ENCODE measurements at regions not wholly inside any gene's neighbourhood (a gene's known extent, or its start where the extent isn't known, plus 50 kb on each side); places are given as distances from the start of the nearest gene placed in this dataset.
"Not testable (repeated sequence)": the region's sequence is repeated elsewhere in the genome, so short reads cannot be mapped to it uniquely, and the experiment has no call there.

DNA sequence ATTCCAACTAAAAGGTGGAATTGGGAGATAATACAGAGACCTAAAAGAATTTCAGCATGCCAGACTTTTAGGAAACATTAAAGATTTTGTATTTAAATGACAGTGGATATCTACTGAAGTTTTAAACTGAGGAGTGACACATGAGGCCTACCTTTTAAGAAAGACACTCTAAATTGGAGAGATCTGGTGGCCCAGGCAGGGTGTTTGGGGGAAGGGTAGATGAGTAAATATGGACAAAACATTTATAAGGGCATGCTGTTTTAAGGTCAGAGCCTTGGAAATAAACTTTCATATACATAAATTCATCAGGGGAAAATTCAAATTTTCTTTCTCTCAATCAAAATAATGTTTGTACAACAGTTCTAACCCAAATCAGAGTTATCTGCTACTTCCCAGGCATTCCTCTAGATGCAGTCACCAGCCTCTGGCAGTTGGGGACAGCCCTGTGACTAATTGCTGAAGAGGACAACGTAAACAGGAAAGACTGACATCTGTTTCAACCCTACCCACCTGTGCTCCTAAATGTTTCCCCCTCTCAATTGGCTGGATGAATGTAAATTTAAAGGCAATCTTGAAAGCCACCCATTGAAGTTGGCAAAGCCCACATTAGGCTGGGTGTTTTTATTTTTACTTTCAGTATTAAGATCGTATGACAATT lies 1646.9 kb upstream of the ADGRL3 start:
- peak overlapping the region in 1 of 2 donors; percentile 34 for H3K4me3 ChIP-seq (replicated peaks in 1 of 2; ENCODE audit: low read depth in 2 of 2, low read length in 2 of 2)
- TF ChIP-seq, protein P1, sequence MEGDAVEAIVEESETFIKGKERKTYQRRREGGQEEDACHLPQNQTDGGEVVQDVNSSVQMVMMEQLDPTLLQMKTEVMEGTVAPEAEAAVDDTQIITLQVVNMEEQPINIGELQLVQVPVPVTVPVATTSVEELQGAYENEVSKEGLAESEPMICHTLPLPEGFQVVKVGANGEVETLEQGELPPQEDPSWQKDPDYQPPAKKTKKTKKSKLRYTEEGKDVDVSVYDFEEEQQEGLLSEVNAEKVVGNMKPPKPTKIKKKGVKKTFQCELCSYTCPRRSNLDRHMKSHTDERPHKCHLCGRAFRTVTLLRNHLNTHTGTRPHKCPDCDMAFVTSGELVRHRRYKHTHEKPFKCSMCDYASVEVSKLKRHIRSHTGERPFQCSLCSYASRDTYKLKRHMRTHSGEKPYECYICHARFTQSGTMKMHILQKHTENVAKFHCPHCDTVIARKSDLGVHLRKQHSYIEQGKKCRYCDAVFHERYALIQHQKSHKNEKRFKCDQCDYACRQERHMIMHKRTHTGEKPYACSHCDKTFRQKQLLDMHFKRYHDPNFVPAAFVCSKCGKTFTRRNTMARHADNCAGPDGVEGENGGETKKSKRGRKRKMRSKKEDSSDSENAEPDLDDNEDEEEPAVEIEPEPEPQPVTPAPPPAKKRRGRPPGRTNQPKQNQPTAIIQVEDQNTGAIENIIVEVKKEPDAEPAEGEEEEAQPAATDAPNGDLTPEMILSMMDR (IDR thresholded peaks at IDR 0.05; ENCODE audit: low read depth, low read length) = no peak
- peak; percentile 0 to 71 for DNase-seq (ENCODE audit: low read depth in 2 of 2)

DNA sequence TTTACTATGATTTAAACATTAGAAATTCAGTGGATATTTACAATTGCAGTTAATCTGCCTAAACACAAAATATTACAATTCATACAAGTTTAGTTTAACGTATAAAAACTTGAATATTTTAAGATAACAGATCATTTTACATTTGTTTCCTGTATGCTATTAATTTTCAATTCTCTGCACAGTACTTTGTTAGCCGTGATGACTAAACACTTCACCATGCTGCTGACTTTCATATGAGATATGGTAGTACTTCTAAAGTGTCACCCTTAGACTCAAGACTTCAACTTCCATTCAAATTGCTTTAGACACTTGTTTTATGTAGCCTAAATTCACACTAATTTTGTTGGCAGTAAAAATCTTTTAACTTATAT lies 1646.4 kb upstream of the ADGRL3 start:
- DNase-seq (ENCODE audit: low read depth in 2 of 2) = peak; percentile 6 to 70
- H3K4me3 ChIP-seq (replicated peaks in 1 of 2; ENCODE audit: low read depth in 2 of 2, low read length in 2 of 2) = peak overlapping the region in 1 of 2 donors; percentile 34

DNA sequence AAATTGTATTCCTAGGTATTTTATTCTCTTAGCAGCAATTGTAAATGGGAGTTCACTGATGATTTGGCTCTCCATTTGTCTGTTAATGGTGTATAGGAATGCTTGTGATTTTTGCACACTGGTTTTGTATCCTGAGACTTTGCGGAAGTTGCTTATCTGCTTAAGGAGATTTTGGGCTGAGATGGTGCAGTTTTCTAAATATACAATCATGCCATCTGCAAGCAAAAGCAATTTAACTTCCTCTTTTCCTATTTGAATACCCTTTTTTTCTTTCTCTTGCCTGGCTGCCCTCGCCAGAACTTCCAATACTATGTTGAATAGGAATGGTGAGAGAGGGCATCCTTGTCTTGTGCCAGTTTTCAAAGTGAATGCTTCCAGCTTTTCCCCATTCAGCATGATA lies 1643.9 kb upstream of the ADGRL3 start:
- H3K4me3 ChIP-seq (replicated peaks in 1 of 2; ENCODE audit: low read depth in 2 of 2, low read length in 2 of 2); DNase-seq (ENCODE audit: low read depth in 2 of 2): not testable (repeated sequence)

More for the DNA sequence above, 1646.4 kb upstream of the ADGRL3 start:
- TF ChIP-seq, protein P1 (IDR thresholded peaks at IDR 0.05; ENCODE audit: low read depth, low read length) = no peak

DNA sequence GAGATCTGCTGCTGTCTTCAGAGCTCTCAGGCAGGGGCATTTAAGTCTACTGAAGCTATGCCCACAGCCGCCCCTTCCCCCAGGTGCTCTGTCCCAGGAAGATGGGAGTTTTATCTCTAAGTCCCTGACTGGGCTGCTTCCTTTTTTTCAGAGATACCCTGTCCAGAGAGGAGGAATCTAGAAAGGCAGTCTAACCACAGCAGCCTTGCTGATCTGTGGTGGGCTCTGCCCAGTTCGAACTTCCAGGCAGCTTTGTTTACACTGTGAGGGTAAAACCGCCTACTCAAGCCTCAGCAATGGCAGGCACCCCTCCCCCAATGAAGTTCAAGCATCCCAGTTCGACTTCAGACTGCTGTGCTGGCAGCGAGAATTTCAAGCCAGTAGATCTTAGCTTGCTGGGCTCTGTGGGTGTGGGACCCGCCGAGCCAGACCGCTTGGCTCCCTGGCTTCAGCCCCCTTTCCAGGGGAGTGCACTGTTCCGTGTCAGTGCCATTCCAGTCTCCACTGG lies 1639.9 kb upstream of the ADGRL3 start:
- H3K4me3 ChIP-seq (replicated peaks in 1 of 2; ENCODE audit: low read depth in 2 of 2, low read length in 2 of 2) = not testable (repeated sequence)

DNA sequence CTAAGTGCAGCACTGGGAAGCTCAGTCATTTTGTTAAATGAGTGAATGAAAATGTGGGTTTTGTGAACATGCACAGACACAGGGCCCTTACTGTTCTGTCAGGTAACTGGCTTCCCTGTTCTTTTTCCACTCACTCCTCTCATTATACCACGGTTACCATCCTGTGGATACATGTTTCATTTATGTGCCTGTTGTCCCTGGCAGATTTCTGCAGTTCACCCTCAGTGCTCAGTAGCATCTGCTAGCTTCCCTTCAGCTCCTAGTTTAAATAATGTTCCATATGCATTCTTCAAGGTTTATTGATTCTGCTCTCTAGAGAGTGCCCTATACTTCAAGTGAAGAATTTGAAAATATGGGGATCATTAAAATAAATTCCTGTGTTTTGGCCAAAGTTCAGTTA lies 1634.3 kb upstream of the ADGRL3 start:
- no peak for DNase-seq (ENCODE audit: low read depth in 2 of 2)
- no peak overlapping the region for H3K4me3 ChIP-seq (replicated peaks in 1 of 2; ENCODE audit: low read depth in 2 of 2, low read length in 2 of 2)
- TF ChIP-seq, protein P1 (IDR thresholded peaks at IDR 0.05; ENCODE audit: low read depth, low read length) = no peak

More for the DNA sequence above, 1639.9 kb upstream of the ADGRL3 start:
- DNase-seq (ENCODE audit: low read depth in 2 of 2) = not testable (repeated sequence)

DNA sequence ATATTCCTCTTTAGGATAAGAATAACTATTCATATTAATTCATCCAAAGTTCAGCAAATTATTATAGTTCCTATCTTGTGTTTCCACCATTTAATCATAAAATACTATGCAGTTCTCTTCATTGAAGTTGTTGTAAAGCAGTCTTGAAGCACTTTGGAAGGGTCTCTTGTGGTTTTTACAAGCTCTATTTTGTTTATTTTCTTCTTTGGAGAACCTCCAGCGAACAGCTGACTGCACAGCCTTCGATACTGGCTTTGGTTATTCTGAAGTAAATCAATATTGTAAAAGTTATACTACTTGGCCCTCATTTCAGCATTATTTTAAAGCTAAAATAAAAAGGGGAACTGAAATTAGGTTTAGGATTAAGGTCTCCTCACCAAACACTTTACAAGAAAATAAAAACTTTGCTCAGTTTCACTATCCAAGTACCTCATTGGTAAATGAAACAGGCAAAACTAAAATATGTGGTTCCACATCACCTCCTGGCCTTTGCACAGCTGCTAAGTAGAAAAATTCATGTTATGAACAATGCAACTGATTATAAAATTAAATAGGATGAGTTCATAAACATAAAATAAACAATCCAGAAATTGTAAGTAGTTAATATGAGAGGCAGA lies 1629.2 kb upstream of the ADGRL3 start:
- no peak for DNase-seq (ENCODE audit: low read depth in 2 of 2)
- no peak overlapping the region for H3K4me3 ChIP-seq (replicated peaks in 1 of 2; ENCODE audit: low read depth in 2 of 2, low read length in 2 of 2)
- TF ChIP-seq, protein P1 (IDR thresholded peaks at IDR 0.05; ENCODE audit: low read depth, low read length) = no peak

DNA sequence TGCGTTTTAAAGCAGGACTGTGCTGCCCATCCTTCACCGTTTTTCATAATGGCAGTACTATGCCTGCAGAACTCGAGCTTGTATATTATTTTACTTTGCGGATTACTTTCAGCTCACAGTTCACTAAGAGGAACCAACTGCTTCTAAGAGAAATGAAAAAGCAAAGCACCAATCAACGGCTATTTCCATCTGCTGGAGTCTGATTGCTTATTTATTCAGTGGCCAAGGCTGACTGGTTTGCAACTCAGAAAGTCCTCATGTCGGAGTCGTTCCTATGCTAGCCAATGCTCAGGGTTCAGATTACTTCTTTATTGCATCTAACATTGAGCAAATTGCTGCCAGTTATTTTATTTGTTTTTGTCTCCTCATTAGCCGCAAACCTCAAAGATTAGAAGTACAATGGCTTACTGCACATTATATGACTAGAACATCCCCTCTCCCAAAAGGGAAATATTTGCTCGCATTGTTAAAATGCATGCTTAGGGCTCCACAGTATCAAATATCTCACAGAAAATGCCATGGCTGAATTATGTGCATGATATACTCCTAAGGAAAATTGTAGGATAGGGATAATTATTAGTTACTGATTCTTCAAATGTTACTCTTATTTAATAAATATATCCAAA lies 1628.2 kb upstream of the ADGRL3 start:
- no peak for DNase-seq (ENCODE audit: low read depth in 2 of 2)
- TF ChIP-seq, protein P1 (IDR thresholded peaks at IDR 0.05; ENCODE audit: low read depth, low read length) = no peak
- no peak overlapping the region for H3K4me3 ChIP-seq (replicated peaks in 1 of 2; ENCODE audit: low read depth in 2 of 2, low read length in 2 of 2)
